Astrocyte (in vitro differentiated cells and primary cell): ENCODE measurements at regions not wholly inside any gene's neighbourhood (a gene's known extent, or its start where the extent isn't known, plus 50 kb on each side); places are given as distances from the start of the nearest gene placed in this dataset.

Experiments
- EZH2 ChIP-seq: IDR thresholded peaks from 2 replicates; pipeline ENCODE4 v1.6.1; 2012; ENCODE audit warnings: mild to moderate bottlenecking, low read length, inconsistent platforms; ENCODE audit not compliant: insufficient read depth
- TF ChIP-seq, protein P1 (sequence below): IDR thresholded peaks from 2 replicates; pipeline ENCODE4 v1.5.1; 2011; ENCODE audit warnings: low read depth, mild to moderate bottlenecking, inconsistent platforms, low read length, moderate library complexity; ENCODE audit not compliant: insufficient read depth

GRCh38 chr7:32248522-32248921 is 178.3 kb upstream of the PDE1C start:
- no peak for TF ChIP-seq EZH2
- TF ChIP-seq, protein P1, sequence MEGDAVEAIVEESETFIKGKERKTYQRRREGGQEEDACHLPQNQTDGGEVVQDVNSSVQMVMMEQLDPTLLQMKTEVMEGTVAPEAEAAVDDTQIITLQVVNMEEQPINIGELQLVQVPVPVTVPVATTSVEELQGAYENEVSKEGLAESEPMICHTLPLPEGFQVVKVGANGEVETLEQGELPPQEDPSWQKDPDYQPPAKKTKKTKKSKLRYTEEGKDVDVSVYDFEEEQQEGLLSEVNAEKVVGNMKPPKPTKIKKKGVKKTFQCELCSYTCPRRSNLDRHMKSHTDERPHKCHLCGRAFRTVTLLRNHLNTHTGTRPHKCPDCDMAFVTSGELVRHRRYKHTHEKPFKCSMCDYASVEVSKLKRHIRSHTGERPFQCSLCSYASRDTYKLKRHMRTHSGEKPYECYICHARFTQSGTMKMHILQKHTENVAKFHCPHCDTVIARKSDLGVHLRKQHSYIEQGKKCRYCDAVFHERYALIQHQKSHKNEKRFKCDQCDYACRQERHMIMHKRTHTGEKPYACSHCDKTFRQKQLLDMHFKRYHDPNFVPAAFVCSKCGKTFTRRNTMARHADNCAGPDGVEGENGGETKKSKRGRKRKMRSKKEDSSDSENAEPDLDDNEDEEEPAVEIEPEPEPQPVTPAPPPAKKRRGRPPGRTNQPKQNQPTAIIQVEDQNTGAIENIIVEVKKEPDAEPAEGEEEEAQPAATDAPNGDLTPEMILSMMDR, result no peak
